ENCODE measurements at regions not wholly inside any gene's neighbourhood (a gene's known extent, or its start where the extent isn't known, plus 50 kb on each side); places are given as distances from the start of the nearest gene placed in this dataset.

DNA sequence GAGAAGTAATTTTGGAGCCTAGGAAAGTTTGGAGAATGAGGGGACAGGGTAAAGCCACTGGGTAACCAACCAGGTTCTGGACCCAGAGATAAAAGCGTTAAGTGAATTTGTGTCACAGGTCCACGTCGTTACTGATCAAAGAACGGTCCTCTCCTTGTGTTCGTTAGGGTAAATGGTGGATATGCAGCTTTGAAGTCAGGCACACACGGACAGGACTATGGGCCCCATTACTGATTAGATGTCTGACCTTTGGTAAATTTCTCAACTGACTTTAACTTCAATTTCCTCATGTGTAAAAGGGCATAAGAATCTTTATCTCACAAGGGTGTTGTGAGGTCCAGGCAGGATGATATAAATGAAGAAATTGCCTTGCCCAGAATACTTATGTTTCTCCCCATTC, 76.6 kb downstream of the EMP1 start:
- no peak for DNase-seq (ENCODE audit: low spot score)
- TF ChIP-seq, protein P1, sequence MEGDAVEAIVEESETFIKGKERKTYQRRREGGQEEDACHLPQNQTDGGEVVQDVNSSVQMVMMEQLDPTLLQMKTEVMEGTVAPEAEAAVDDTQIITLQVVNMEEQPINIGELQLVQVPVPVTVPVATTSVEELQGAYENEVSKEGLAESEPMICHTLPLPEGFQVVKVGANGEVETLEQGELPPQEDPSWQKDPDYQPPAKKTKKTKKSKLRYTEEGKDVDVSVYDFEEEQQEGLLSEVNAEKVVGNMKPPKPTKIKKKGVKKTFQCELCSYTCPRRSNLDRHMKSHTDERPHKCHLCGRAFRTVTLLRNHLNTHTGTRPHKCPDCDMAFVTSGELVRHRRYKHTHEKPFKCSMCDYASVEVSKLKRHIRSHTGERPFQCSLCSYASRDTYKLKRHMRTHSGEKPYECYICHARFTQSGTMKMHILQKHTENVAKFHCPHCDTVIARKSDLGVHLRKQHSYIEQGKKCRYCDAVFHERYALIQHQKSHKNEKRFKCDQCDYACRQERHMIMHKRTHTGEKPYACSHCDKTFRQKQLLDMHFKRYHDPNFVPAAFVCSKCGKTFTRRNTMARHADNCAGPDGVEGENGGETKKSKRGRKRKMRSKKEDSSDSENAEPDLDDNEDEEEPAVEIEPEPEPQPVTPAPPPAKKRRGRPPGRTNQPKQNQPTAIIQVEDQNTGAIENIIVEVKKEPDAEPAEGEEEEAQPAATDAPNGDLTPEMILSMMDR (IDR thresholded peaks at IDR 0.05; ENCODE audit: extremely low read depth, insufficient read depth, missing control alignments), result no peak
- in situ Hi-C loops (cut with MboI; ENCODE audit: low pct_unique_long_range_greater_than_20kb, low sequenced_read_pairs, unreplicated experiment), result no loop called here

DNA sequence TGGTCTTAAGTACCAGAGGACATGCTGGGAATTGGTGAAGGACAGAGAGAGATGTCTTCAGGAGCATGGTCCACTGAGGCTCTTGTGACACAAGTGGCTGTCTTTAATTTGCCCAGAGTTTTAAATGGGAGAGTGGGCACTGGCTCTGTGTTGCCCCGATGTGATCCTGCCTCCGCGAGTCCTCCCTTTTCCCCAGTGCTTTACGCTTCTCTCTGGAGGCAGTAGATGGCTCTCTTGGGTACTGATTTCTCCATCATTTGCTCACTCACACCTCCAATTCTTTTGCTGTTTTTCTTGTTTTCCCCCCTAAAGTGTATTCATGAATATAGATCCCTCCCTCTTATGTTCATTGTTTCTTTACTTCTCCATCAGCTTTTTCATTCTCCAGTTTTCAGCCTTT, 74.3 kb downstream of the EMP1 start:
- TF ChIP-seq, protein P1 (IDR thresholded peaks at IDR 0.05; ENCODE audit: extremely low read depth, insufficient read depth, missing control alignments), result no peak
- no peak for DNase-seq (ENCODE audit: low spot score)
- in situ Hi-C loops (cut with MboI; ENCODE audit: low pct_unique_long_range_greater_than_20kb, low sequenced_read_pairs, unreplicated experiment), result no loop called here

Data from GM13977 (cell line).